ENCODE measurements at regions not wholly inside any gene's neighbourhood (a gene's known extent, or its start where the extent isn't known, plus 50 kb on each side); places are given as distances from the start of the nearest gene placed in this dataset.

GRCh38 chr11:19526119-19526518 is 186.5 kb upstream of the NAV2 start (continued):
- TF ChIP-seq E2F6 (IDR thresholded peaks at IDR 0.05; ENCODE audit: borderline replicate concordance in 1 of 2, extremely low read depth in 1 of 2, insufficient read depth in 1 of 2, insufficient read length in 1 of 2, low read depth in 1 of 2, low read length in 1 of 2, poor library complexity in 1 of 2, severe bottlenecking in 1 of 2) (no peak), DNMT1 (IDR thresholded peaks at IDR 0.05) (no peak), ZNF395 (CRISPR knock-in tag; IDR thresholded peaks at IDR 0.05) (no peak), ZNF445 (CRISPR knock-in tag; IDR thresholded peaks at IDR 0.05; ENCODE audit: low read depth) (no peak), ESRRB (CRISPR knock-in tag; IDR thresholded peaks at IDR 0.05; ENCODE audit: borderline replicate concordance) (no peak), LEF1 (IDR thresholded peaks at IDR 0.05) (no peak)

GRCh38 chr11:19525714-19526113 is 186.9 kb upstream of the NAV2 start:
- BruUV-seq (replicated peaks), result no TSS peak
- Histone ChIP-seq H3K9me3 (replicated peaks; ENCODE audit: control insufficient read depth, insufficient read depth, low read depth, low read length) (no peaks in the 10 kb centered on the region), H3K4me3 (no peak overlapping the region), H3K4me2 (ENCODE audit: insufficient read depth, low read length) (no peak overlapping the region), H3K9me1 (ENCODE audit: control insufficient read depth, insufficient read depth, low read length) (no peaks in the 10 kb centered on the region), H4K20me1 (replicated peaks; ENCODE audit: control insufficient read depth, insufficient read depth, low read length) (no peaks in the 10 kb centered on the region), H2AFZ (ENCODE audit: low read depth, low read length) (no peak overlapping the region), H3K27me3 (ENCODE audit: control insufficient read depth in 2 of 2, insufficient read depth in 2 of 2, low read length in 2 of 2) (peaks cover 0 to 19% of the 10 kb centered on the region in 2 experiments; a peak in 3 of 5 replicates), H3K9ac (ENCODE audit: insufficient read depth in 1 of 2, low read depth in 2 of 2, low read length in 2 of 2) (no peak overlapping the region), H3K4me1 (replicated peaks in 1 of 2; ENCODE audit: control insufficient read depth in 2 of 2, insufficient read depth in 2 of 2, low read length in 2 of 2) (no peaks in the 10 kb centered on the region), H3K79me2 (ENCODE audit: control insufficient read depth, insufficient read depth, low read length) (no peaks in the 10 kb centered on the region), H3K27ac (ENCODE audit: extremely low read depth, low read depth, low read length) (no peak overlapping the region), H3K36me3 (ENCODE audit: control insufficient read depth, insufficient read depth, low read length) (no peaks in the 10 kb centered on the region)
- intact Hi-C loops (cut with micrococcal nuclease), result no loop called here
- in situ Hi-C loops (cut with MboI), result no loop called here
- ATAC-seq (no peak), DNase-seq (ENCODE audit: extremely low read depth in 1 of 4, low spot score in 3 of 4) (no peak), FAIRE-seq (no peak)
- POLR2A ChIA-PET, result no interaction called here
- CTCF ChIA-PET (ENCODE audit: low intra/inter-chr PET ratio), result no interaction called here
- 0% methylated on average over 5 of the region's 5 CpGs for WGBS (ENCODE audit: insufficient coverage, low coverage, missing lambda C conversion rate)
- TF ChIP-seq MEF2D (tag; conservative IDR thresholded peaks at IDR 0.05; ENCODE audit: low read depth) (no peak), ZBTB17 (CRISPR knock-in tag; IDR thresholded peaks at IDR 0.05) (no peak), ZNF717 (CRISPR knock-in tag; IDR thresholded peaks at IDR 0.05) (no peak), ZNF354B (CRISPR knock-in tag; IDR thresholded peaks at IDR 0.05) (no peak), SETDB1 (IDR thresholded peaks at IDR 0.05; ENCODE audit: low read length) (no peak), HINFP (tag; conservative IDR thresholded peaks at IDR 0.05; ENCODE audit: low read depth) (no peak), ZNF165 (CRISPR knock-in tag; IDR thresholded peaks at IDR 0.05; ENCODE audit: borderline replicate concordance) (no peak), STAT5B (CRISPR knock-in tag; IDR thresholded peaks at IDR 0.05) (no peak), ZNF41 (CRISPR knock-in tag; conservative IDR thresholded peaks at IDR 0.05) (no peak), E2F5 (CRISPR knock-in tag; IDR thresholded peaks at IDR 0.05) (no peak), ZNF507 (tag; conservative IDR thresholded peaks at IDR 0.05) (no peak), HCFC1 (IDR thresholded peaks at IDR 0.05; ENCODE audit: low read depth, low read length) (no peak), BHLHE40 (IDR thresholded peaks at IDR 0.05; ENCODE audit: low read length) (no peak)
